GM12878 (cell line): ENCODE measurements at regions not wholly inside any gene's neighbourhood (a gene's known extent, or its start where the extent isn't known, plus 50 kb on each side); places are given as distances from the start of the nearest gene placed in this dataset.

Source experiments
- BACH1 ChIP-seq: fragments of 450-650 bp; IDR thresholded peaks from 2 replicates; pipeline ENCODE4 v1.6.1; 2017; ENCODE audit warnings: mild to moderate bottlenecking, borderline replicate concordance
- CBFB ChIP-seq: IDR thresholded peaks from 2 replicates; pipeline ENCODE4 v1.6.1; 2016; ENCODE audit warnings: antibody characterized with exemption, low read depth
- EZH2 ChIP-seq: IDR thresholded peaks from 2 replicates; pipeline ENCODE4 v1.6.1; 2012; ENCODE audit warnings: low read depth, mild to moderate bottlenecking, control low read depth, inconsistent platforms, low read length, borderline replicate concordance; ENCODE audit not compliant: control insufficient read depth
- JUNB ChIP-seq: IDR thresholded peaks from 2 replicates; pipeline ENCODE4 v1.6.1; 2016; ENCODE audit warnings: antibody characterized with exemption, mild to moderate bottlenecking
- POLR2A ChIP-seq: IDR thresholded peaks from 2 replicates; pipeline ENCODE4 v1.6.1; 2011; ENCODE audit warnings: low read depth, mild to moderate bottlenecking, low read length
- POLR2AphosphoS5 ChIP-seq: IDR thresholded peaks from 2 replicates; pipeline ENCODE4 v1.6.1; 2011; ENCODE audit warnings: mild to moderate bottlenecking, low read length, inconsistent platforms
- ZNF207 ChIP-seq: fragments of 450-650 bp; IDR thresholded peaks from 2 replicates; pipeline ENCODE4 v1.6.1; 2014; ENCODE audit warnings: antibody characterized with exemption, mild to moderate bottlenecking, borderline replicate concordance
- ZNF274 ChIP-seq: IDR thresholded peaks from one replicate; pipeline ENCODE4 v1.8.0; 2011; ENCODE audit not compliant: insufficient read length, insufficient read depth
- TF ChIP-seq, protein P1 (sequence below), 3 experiments: IDR thresholded peaks in 2 of 3; conservative IDR thresholded peaks in 1 of 3; 2 replicates each; pipeline ENCODE4 v1.5.1; 2011; ENCODE audit warnings: low read depth in 3 of 3, low read length in 3 of 3, mild to moderate bottlenecking in 3 of 3, control low read depth in 2 of 3, moderate library complexity in 2 of 3, inconsistent platforms in 1 of 3, mixed read lengths in 1 of 3; ENCODE audit not compliant: control insufficient read depth in 2 of 3, insufficient read depth in 1 of 3; ENCODE audit errors: extremely low read depth in 1 of 3
- TF ChIP-seq, protein P2 (sequence below): fragments of 150-350 bp; IDR thresholded peaks from 2 replicates; pipeline ENCODE4 v1.6.1; 2014; ENCODE audit warnings: mild to moderate bottlenecking, low read depth, low read length

DNA sequence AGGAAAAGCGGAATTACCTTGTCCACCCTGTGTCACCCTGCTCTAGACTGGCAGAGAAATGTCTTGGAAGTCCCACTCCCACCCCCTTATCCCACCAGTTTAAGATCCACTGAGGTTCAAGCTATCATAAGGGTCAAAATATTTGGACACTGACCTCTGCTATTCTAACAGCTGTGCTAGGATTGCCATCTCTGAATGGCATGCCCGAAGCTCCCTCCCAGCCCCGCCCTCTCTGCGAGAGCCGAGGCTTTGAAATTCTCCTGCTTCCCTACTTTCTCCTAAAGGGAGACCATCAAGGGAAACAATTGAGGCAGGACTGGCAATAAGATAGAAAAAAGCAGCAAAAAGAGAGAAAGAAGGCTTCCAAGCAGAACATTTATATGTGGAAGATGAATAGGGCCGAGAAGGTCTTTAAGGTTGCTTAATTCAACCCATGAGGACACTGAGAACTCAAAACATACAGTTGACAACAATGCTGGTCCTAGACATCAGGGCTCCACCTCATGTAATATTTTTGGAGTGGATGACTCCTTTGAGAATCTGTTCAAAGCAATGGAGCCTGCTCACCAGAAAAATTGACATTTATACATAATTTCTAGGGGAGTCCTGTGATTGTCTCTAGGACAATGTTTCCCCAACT, 338.7 kb upstream of the F9 start:
- TF ChIP-seq CBFB (no peak), BACH1 (no peak), POLR2AphosphoS5 (no peak), EZH2 (no peak), ZNF207 (no peak), ZNF274 (no peak), POLR2A (no peak), JUNB (no peak)
- TF ChIP-seq, protein P1, sequence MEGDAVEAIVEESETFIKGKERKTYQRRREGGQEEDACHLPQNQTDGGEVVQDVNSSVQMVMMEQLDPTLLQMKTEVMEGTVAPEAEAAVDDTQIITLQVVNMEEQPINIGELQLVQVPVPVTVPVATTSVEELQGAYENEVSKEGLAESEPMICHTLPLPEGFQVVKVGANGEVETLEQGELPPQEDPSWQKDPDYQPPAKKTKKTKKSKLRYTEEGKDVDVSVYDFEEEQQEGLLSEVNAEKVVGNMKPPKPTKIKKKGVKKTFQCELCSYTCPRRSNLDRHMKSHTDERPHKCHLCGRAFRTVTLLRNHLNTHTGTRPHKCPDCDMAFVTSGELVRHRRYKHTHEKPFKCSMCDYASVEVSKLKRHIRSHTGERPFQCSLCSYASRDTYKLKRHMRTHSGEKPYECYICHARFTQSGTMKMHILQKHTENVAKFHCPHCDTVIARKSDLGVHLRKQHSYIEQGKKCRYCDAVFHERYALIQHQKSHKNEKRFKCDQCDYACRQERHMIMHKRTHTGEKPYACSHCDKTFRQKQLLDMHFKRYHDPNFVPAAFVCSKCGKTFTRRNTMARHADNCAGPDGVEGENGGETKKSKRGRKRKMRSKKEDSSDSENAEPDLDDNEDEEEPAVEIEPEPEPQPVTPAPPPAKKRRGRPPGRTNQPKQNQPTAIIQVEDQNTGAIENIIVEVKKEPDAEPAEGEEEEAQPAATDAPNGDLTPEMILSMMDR (IDR thresholded peaks at IDR 0.05 in 2 of 3, conservative IDR thresholded peaks at IDR 0.05 in 1 of 3; ENCODE audit: control insufficient read depth in 2 of 3, extremely low read depth in 1 of 3, insufficient read depth in 1 of 3, low read depth in 3 of 3, low read length in 3 of 3): no peak
- TF ChIP-seq, protein P2, sequence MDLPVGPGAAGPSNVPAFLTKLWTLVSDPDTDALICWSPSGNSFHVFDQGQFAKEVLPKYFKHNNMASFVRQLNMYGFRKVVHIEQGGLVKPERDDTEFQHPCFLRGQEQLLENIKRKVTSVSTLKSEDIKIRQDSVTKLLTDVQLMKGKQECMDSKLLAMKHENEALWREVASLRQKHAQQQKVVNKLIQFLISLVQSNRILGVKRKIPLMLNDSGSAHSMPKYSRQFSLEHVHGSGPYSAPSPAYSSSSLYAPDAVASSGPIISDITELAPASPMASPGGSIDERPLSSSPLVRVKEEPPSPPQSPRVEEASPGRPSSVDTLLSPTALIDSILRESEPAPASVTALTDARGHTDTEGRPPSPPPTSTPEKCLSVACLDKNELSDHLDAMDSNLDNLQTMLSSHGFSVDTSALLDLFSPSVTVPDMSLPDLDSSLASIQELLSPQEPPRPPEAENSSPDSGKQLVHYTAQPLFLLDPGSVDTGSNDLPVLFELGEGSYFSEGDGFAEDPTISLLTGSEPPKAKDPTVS: no peak
